ENCODE measurements at regions not wholly inside any gene's neighbourhood (a gene's known extent, or its start where the extent isn't known, plus 50 kb on each side); places are given as distances from the start of the nearest gene placed in this dataset.

DNA sequence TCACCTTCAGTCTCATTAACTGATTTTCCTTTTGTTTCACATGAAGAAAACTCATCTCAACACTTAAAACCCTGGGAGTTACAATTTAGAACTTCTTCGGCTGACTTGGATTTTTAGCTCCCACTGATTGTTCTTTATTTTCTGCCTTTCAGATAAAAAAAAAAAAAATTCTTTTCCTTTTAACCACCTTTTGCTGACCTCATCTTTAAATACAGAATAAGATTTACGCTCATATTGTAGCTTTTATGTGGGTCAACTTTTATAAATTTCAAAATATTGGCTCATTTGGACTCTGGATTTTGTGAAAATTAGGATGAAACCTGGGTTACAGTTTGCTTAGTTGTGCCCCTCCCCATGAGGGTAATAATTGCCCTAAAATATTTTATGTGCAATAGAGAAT is 659.3 kb downstream of the ZNF674 start:
- no peak for DNase-seq

DNA sequence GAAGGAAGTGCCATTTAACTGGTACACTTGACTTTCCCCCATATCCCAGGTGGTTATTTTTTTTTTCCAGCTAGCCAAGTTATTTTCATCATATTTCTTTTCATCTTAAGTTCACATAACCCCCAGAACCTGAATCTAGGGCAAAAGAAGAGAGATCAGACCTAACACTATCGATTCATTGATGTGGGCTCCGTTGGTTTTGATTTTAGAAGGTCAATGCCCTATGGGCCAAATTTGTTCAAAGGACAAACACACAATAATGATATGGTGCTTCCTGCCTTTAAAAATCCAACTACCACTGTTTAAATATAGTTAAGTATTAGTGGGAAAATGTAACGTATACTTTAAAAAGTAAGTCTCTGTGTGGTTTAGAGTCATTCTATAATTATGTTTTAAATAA is 665.7 kb downstream of the ZNF674 start:
- no peak for DNase-seq

DNA sequence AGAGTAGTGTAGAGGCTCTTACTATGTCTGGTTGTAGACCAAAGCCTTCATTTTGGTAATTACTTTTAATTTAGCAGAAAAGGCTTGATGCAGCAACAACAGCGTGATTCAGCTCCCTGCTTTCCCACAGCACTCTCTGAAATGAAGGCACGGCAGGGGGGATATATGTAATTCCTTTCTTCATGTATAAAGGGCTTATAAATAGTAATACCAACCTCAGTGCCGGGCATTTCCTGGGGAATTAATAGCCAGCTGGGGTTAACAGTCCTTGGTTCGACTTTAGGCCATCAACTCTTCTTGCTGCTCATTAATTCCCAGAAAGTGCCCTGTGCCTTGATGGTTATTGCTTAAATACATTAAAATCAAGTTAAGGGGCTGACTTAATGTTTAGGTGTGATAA is 669.0 kb downstream of the ZNF674 start:
- DNase-seq: no peak

DNA sequence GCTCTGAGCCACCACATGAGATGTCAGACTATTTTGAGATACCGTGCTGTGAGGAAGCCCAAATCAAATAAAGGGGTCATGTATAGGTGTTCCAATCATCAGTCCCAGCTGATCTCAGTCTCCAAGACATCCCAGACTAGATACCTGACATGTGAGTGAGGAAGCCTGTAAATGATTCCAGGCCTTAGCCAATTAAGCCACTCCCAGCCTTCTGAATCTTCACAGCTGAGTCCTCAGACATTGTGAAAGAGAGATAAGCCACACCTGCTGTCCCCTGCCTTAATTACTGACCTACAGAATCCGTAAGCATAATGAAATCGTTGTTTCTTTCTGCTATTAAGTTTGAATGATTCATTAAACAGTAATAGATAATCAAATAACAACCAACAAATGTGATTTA is 671.4 kb downstream of the ZNF674 start:
- no peak for DNase-seq

DNA sequence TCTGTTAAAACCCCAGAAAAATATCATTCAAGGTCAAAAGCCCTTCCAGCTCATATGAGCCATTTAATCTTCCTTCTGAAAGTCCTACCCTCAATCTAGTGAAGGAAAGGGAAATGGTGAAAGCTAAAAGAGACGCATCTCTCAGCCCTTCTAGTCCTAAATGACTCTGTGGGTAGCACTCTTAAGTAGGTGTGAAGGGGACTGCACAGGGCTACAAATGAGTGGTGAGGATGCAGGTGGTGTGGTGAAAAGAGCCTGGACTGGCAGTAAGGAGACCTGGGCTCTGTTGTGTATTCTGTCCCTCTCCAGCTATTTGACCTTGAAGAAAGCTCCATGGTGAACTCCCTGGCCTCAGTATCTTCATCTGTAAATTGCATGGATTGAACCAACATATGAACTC is 671.8 kb upstream of the DIPK2B start:
- no peak for DNase-seq

DNA sequence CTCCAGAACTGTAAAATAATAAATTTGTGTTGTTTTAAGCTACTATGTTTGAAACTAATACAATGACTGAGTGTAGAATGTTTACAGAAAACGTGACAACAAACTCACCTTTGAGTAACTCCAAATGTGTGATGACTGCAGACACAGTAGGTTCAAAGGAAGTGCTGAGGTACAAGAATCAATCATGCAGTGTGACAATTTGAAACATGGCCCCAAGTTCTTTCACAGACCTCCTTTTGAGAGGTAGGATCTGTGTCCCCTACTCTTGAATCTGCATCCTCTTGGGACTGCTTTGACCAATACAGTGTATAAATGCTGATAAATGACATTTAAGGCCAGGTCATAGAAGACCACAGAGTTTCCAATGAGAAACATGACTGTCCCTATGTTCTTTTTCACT is 667.7 kb upstream of the DIPK2B start:
- no peak for DNase-seq

DNA sequence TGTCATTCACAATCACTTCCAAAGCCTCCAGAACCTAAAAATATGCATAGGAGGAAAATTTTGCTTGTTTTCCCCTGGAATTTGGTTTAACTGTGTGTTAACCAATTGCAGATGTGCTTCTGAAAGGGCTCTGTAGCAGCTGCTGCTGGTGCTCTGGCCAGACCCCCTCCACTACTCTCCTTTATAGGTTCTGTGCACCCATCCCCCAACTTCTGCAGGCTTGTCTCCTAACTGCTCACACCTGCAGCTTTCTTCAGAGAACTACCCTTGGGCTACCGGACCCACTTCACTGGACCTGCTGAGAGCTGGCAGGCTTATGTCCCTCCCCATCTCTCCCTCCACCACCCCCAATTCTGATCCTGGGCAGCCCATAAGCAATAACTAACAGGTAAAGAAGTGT is 662.1 kb upstream of the DIPK2B start:
- no peak for DNase-seq

DNA sequence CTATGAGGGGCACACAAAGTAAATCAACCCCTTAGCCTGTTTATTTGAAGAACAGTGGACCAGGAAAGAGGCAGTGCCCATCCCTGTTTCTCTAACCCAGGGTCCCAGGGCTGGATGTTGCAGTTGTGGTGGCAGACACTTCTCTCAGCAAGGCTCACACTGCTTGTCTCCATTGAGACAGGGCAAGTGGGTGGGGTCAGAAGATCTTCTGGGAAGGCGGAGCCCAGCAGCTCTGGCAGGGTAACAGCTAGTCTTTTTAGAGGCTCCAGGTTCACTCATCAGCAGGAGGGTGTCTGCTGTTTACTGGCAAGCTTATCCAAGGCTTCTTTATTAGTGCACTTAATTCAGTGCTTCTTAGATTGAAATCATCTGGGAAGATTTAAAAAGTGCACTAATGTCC is 659.8 kb upstream of the DIPK2B start:
- DNase-seq: no peak

DNA sequence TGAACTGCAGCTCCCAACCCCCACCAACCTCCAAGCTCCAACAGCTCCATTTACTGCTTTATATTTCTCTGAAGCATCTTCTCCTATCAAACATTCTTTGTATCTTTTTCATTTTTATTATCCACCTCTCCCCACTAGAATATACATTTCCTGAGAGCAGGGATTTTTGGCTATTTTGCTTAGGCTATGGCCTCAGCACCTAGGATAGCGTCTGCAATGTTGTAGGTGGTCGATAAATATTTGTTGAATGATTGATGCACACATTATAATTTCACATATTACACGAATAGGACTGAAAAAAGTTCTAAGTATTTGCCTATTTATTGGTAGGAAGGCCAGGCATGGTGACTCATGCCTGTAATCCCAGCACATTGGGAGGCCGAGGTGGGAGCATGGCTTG is 658.7 kb upstream of the DIPK2B start:
- no peak for DNase-seq

DNA sequence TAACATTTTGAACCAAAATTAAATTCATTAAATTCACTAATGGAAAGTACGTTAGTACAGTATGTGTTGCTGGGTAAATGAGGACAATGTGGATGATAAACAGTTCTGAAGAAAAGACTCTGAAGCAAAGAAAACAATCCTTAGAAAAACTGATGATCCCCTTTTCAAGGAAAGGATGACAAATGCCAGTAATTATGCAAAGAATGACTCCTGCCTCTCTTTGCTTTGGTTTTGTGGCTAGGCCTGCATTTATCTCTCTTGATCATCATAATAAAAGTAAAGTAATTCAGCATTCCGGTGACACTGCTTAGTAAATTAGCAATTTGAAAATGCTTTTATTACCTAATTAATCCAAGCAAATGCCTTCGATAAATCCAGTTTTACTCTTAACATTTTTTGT is 652.2 kb upstream of the DIPK2B start:
- DNase-seq: no peak

DNA sequence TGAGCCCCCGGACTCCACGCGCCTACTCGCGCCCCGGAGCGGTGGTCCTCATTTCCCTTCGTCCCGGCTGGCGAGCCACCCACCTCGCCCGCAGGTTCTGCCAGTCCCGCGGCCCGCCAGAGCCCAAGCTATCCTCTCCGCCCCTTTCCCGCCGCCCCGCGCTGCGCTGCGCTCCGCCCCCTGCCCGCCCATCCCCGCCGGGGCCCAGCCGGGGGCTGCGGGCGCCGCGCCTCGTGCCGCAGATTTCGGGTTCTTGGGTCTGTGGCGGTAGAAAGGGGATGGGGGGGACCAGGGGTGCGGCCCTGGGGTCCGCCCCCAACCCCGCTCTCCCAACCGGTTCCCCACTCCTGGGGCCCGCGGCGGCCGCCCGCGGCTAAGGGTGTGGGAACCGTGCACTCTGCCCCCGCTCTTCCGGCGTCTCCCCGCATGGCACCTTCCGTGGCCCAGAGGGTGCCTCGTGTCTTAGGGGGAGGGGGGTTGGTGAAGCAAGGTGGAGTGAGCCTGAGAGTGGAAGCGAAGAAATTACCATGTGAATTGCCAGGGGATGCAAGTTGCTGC is 650.8 kb upstream of the DIPK2B start:
- DNase-seq: peak in 20 of 58 donors; percentile 0 to 19 (median 4)

DNA sequence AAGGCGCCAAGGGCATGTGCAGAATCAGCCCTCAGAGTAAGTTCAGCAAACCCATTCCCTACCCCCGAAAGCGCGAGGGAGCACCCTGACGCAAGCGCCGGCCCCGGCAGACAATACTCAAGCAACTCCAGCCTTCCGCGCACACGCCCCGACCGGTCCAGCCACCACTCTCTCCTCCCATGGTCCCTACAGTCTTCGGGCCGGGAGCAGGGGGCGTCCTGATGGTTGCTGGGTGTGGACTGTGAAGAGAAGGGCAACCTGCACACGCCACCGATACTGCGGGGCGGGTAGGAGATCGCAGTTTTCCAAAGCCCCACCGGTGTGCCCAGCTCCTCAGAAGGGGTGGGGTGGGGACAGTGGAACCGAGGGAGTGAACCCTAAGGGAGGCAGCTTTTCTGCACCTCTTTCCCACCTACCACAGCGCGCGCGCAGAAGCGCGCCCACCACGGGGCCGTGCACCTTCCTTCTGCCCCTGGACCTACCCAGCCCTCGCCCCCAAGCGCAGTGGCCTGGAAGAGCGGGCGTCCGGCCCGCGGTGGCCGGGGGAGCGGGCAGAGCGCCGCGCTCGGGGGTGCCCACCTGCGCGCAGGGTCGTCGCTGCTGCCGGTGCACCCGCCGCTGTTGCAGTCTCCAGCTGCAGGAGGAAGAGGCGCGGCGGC is 650.2 kb upstream of the DIPK2B start:
- peak in 7 of 58 donors; percentile 0 to 5 (median 1) for DNase-seq

DNA sequence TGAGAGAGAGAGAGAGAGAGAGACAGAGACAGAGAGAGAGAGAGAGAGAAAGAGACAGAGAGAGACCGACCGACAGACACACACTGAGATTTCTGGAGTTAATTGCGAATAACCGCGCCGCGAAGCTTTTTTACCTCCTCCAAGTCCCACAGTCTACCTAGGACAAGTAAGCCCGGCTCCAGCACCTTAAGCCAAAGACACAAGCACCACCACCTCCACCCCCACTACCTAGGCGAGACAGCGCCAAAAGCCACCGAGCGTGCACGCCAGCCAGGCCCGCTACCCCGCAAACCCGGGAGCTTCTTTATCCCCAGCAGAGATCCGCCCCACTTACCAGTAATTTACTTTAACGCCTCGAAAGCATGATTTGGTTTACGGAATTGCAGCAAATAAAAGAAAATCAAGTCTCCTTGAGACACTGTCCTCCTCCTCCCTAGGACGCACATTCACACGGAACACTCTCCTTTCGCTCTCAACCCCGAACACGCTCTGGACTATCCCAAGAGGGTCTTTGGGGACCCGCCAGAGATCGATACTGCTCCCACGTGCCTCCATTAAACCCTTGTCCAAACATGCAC is 649.6 kb upstream of the DIPK2B start:
- peak in 4 of 58 donors; percentile 0 to 3 (median 0) for DNase-seq

DNA sequence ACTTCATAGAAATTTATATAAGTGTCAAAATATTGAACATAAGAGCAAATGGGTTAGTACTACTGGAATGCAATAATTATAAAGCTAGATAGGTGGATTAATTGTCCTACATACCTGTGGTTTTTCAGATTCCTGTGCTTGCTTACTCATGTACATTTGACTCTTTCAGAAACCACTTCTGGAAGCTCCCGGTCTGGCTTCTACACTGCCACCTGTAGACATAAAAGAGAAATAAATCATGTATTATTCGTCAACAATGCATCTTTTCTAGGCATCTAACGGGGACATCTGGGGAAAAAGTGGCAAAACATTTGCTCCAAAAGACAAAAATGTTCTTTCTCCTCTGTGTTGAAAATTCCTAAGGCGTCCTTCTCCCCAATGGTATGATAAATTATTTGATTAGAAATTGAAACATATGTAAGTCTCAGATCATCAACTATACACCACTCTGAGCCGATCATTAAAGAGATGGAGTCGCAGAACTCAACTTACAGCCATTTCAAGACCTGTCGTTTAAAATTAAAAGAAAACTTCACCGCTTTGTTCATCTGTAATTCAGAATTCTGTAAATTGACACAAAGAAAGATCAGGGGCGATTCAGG is 648.7 kb upstream of the DIPK2B start:
- DNase-seq: no peak

DNA sequence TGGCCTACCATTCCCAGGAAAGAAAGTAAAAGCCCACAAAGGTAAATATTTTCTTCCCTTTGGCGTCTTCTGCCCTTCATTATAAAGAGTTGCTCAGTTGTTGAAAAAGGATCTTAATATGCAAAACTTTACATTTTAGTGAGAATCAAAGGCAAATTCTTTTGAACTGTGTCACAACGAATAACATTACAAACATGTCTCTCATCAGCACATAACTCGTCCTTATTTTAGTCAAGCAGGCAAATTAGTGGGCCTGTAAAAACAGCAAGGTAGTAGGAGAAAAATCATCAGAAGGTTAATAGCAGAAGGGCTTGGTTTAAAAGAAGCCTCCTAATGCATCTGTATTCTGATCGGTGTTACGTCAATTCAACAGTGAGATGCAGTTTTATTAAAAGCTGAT is 647.3 kb upstream of the DIPK2B start:
- no peak for DNase-seq

DNA sequence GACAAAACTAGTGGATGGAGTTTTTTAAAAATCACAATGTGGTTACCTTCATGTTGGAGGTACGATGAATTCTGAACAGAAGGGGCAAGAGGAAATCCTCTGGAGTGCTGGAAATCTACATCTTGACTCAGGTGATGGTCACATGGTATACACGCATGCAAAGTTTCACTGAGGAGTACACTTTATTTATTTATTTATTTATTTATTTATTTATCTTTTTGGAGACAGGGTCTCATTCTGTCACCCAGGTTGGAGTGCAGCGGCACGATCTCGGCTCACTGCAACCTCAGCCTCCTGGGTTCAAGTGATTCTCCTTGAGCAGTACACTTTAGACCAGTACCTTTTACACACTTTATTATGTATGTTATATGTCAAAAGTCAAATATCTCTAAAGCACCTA is 645.7 kb upstream of the DIPK2B start:
- no peak for DNase-seq

DNA sequence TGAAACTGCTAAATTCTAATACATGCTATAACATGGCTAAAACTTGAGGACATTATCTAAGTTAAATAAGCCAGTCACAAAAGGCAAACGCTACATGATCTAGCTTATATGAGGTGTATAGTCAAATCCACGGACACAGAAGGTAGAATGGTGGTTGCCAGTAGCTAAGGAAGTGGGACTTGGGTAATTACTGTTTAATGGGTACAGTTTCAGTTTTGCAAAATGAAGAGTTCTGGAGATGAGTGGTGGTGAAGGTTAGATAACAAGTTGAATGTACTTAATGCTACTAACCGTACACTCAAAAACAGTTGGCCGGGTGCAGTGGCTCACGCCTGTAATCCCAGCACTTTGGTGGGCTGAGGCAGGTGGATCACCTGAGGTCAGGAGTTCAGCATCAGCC is 644.5 kb upstream of the DIPK2B start:
- DNase-seq: no peak

DNA sequence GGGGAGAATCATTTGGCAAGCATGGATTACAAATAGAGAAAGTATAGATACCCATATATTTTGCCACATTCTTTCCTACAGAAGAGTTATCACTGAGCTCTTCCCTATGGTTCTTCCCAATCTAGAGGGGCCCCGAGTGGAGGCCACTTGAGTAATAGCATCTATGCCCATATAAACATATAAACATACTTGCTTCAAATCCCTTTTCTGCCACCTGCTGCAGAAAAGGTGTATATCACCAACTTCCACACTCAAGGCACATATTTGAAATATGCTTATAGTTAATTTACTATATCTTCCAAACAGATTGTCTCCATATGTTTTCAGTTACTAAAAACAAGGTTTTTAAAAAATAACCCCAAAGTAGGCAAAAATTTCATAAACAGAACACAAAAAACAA is 642.8 kb upstream of the DIPK2B start:
- DNase-seq: no peak

DNA sequence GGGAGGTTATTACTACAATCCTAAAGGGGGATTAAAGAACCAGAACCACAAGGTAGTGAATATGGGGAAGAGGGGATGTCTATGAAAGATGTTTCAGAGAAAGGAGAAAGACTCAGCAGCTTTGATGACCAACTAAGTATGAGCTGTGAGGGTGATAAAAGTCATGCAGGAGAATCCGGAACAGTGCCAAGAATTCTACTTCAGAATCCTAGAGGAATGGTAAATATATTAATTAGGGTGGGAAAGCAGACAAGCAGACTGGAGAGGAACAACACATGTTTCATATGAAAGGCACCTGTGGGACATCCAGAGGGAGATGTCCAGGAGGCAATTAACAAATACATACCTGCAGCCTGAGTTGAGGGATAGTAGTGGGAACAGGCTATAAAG is 642.2 kb upstream of the DIPK2B start:
- no peak for DNase-seq

DNA sequence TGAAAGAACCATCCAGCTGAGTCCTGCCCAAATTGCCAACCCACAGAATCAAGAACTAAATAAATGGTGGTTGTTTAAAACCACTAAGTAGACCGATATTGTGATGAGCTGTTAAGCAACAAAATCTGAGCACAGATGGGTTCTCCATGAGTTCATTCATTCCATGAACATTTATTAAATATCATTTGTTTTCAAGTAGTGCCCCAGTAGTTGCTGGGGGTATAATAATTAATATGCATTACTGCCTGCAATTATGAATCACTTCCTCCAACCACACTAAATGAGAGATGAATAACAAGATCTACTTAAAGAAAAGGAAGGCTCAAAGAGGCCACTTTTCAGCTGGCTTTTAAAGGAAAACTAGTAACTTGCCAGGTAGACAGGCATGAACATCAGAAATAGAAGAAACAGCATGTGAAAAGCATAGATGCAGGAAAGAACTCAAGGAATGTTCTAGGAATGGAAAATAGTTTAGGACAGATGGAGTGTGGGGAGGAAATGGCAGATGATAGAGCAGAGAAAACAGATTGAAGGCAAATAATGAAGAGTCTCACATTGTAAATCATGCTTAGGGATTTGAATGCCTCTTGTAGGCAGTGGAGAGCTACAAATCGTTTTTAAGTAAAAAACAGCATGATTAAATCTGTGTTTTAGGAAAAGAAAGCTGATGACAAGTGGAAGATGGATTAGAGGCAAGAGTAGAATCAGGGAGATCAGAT is 641.7 kb upstream of the DIPK2B start:
- no peak for DNase-seq

DNA sequence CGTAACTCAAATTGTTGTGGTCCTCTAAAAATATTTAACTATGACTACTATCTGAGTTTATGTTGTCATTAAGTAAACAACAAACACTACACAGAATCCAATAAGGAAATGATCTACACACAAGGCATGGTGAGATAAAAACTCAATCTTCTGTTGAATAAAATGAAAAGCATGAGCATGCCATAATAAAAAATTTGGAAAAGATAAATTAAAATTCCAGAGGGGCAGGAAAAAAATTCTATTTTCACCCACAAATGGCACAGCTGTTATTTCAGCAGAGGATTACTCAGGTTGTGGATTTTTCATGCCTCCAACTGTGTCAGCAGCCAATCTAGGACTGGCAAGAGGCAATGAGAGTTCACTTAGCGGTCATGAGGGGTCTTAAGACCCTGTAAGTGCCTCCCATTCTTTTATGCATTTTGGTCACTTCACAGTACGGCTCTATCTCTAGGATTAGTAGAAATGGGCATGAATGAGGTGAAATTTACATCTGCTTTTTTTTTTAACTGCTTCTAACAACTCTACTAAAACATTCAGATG is 639.8 kb upstream of the DIPK2B start:
- DNase-seq: no peak

DNA sequence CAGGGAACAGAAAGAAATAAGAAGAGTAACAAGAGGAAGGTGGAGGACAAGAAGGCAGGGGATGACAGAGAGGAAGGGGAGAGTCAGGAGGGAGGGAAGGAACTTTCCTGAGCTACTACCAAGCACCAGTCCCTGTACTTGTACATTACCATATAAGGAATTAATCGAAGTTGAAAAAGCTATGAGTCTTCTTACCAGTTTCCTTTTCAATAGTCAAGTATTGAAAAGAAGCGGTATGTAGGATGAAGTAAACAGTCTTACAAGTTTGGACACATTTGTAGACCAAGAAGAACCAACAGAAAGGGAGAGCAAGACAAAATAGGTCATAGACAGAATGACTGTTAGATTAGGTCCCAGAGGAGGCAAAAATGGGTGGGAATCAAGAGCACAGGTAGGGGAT is 629.7 kb upstream of the DIPK2B start:
- no peak for DNase-seq

All from anterior cingulate cortex (tissue), 58 donors.